ENCODE measurements at regions not wholly inside any gene's neighbourhood (a gene's known extent, or its start where the extent isn't known, plus 50 kb on each side); places are given as distances from the start of the nearest gene placed in this dataset.
A peak's percentile ranks its signal among the peaks of the same experiment; 100 is the strongest.

GRCh38 chr10:118108194-118109026, 61.7 kb upstream of the RAB11FIP2 start:
- Histone ChIP-seq H3K4me1 (replicated peaks in 1 of 2; ENCODE audit: control insufficient read depth in 2 of 2, insufficient read depth in 2 of 2, low read length in 2 of 2) (peaks cover 0 to 17% of the 10 kb centered on the region in 2 experiments; a peak in 4 of 5 replicates), H3K9me1 (ENCODE audit: control insufficient read depth, insufficient read depth, low read length) (no peaks in the 10 kb centered on the region), H3K27me3 (ENCODE audit: control insufficient read depth in 2 of 2, insufficient read depth in 2 of 2, low read length in 2 of 2) (peaks cover 0 to 6% of the 10 kb centered on the region in 2 experiments; a peak in 2 of 5 replicates), H3K9ac (ENCODE audit: insufficient read depth in 1 of 2, low read depth in 2 of 2, low read length in 2 of 2) (peak overlapping the region in 1 of 2 experiments; percentile 28; a peak in 1 of 4 replicates), H3K36me3 (ENCODE audit: control insufficient read depth, insufficient read depth, low read length) (no peaks in the 10 kb centered on the region), H3K79me2 (ENCODE audit: control insufficient read depth, insufficient read depth, low read length) (no peaks in the 10 kb centered on the region), H2AFZ (ENCODE audit: low read depth, low read length) (peak overlapping the region; percentile 80), H3K9me3 (replicated peaks; ENCODE audit: control insufficient read depth, insufficient read depth, low read depth, low read length) (no peaks in the 10 kb centered on the region), H3K4me3 (no peak overlapping the region), H3K27ac (ENCODE audit: extremely low read depth, low read depth, low read length) (peak overlapping the region; percentile 54), H4K20me1 (replicated peaks; ENCODE audit: control insufficient read depth, insufficient read depth, low read length) (no peaks in the 10 kb centered on the region), H3K4me2 (ENCODE audit: insufficient read depth, low read length) (peak overlapping the region; percentile 43)
- ChIA-PET POLR2A (interaction anchor here (0.8 kb wide), 1 partner anchor 656 kb away, joined by 3 read pairs; no protein-coding TSS in a partner anchor), CTCF (ENCODE audit: low intra/inter-chr PET ratio) (no interaction called here)
- intact Hi-C loops (cut with micrococcal nuclease): no loop called here
- DNase-seq (ENCODE audit: extremely low read depth in 1 of 4, low spot score in 3 of 4) (peak; percentile 13 to 62 (median 35)), FAIRE-seq (peak; percentile 72), ATAC-seq (peak; percentile 85)
- in situ Hi-C loops (cut with MboI): no loop called here
- 3% methylated on average over 17 of the region's 20 CpGs for WGBS (ENCODE audit: insufficient coverage, low coverage, missing lambda C conversion rate)
- no TSS peak for BruUV-seq (replicated peaks)
- TF ChIP-seq NR3C1 (CRISPR knock-in tag; IDR thresholded peaks at IDR 0.05): no peak
- 0 out of 2 replicates have a peak, but pooled peaks have one; percentile 30 for TF ChIP-seq FOXJ2 (tag; IDR thresholded peaks at IDR 0.05)
- no peak for TF ChIP-seq POLR2G (IDR thresholded peaks at IDR 0.05; ENCODE audit: low read depth, low read length)
- TF ChIP-seq ILK (tag; IDR thresholded peaks at IDR 0.05; ENCODE audit: borderline replicate concordance, low read depth): no peak
- TF ChIP-seq ZNF696 (CRISPR knock-in tag; conservative IDR thresholded peaks at IDR 0.05): no peak
- TF ChIP-seq HMGXB4 (CRISPR knock-in tag; IDR thresholded peaks at IDR 0.05): no peak
- 0 out of 2 replicates have a peak, but pooled peaks have one; percentile 23 for TF ChIP-seq ARID1B (IDR thresholded peaks at IDR 0.05)
- TF ChIP-seq EHMT2 (IDR thresholded peaks at IDR 0.05): no peak
- peak; percentile 40; the same call in 1 of the 2 replicates for TF ChIP-seq USF2 (CRISPR knock-in tag; IDR thresholded peaks at IDR 0.05)
- no peak for TF ChIP-seq ARID4B (CRISPR knock-in tag; IDR thresholded peaks at IDR 0.05)
- no peak for TF ChIP-seq DLX4 (CRISPR knock-in tag; IDR thresholded peaks at IDR 0.05)
- peak; percentile 77 for TF ChIP-seq NFE2 (IDR thresholded peaks at IDR 0.05; ENCODE audit: low read depth)
- no peak for TF ChIP-seq SP2 (IDR thresholded peaks at IDR 0.05; ENCODE audit: extremely low read depth, low read depth, low read length, poor library complexity, severe bottlenecking)
- TF ChIP-seq ZNF146 (CRISPR knock-in tag; IDR thresholded peaks at IDR 0.05; ENCODE audit: unreplicated experiment): no peak
